Fibroblast of villous mesenchyme (primary cell): ENCODE measurements at regions not wholly inside any gene's neighbourhood (a gene's known extent, or its start where the extent isn't known, plus 50 kb on each side); places are given as distances from the start of the nearest gene placed in this dataset.

ENCODE experiments used
- DNase-seq: peaks from one replicate; pipeline ENCODE4 v3.0.0-alpha.2; 2010; ENCODE audit warnings: low read depth
- H3K4me3 ChIP-seq: 2 replicates; pipeline ENCODE4 v1.5.1; 2011; ENCODE audit warnings: low read depth, mild to moderate bottlenecking, low read length
- TF ChIP-seq, protein P1 (sequence below): IDR thresholded peaks from 2 replicates; pipeline ENCODE4 v1.5.1; 2012; ENCODE audit warnings: low read depth, mild to moderate bottlenecking, low read length; ENCODE audit not compliant: insufficient read depth

DNA sequence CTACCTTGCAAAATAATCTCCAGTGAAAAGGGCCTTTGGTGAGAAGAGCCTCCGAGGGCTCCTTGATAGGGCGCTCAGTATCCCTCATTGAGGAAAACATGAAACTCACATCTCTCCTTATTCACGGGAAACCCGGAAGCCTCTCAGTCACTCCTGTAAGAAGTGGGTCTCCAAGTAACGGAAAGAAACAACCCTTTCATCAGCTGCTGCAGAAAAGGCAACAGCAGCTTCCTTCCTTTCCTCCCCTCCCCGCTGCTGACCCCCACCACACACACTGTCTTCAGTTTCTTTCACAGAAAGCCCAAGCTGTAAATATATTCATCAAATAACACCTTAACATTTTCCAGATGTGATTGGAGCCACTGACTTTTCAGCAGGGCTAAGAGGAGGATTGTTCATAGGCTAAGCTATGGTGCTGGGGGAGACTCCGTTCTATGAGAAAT lies 81.4 kb downstream of the C9orf152 start:
- peak; percentile 66 for DNase-seq
- peak overlapping the region; percentile 67 for H3K4me3 ChIP-seq
- TF ChIP-seq, protein P1, sequence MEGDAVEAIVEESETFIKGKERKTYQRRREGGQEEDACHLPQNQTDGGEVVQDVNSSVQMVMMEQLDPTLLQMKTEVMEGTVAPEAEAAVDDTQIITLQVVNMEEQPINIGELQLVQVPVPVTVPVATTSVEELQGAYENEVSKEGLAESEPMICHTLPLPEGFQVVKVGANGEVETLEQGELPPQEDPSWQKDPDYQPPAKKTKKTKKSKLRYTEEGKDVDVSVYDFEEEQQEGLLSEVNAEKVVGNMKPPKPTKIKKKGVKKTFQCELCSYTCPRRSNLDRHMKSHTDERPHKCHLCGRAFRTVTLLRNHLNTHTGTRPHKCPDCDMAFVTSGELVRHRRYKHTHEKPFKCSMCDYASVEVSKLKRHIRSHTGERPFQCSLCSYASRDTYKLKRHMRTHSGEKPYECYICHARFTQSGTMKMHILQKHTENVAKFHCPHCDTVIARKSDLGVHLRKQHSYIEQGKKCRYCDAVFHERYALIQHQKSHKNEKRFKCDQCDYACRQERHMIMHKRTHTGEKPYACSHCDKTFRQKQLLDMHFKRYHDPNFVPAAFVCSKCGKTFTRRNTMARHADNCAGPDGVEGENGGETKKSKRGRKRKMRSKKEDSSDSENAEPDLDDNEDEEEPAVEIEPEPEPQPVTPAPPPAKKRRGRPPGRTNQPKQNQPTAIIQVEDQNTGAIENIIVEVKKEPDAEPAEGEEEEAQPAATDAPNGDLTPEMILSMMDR, result no peak

DNA sequence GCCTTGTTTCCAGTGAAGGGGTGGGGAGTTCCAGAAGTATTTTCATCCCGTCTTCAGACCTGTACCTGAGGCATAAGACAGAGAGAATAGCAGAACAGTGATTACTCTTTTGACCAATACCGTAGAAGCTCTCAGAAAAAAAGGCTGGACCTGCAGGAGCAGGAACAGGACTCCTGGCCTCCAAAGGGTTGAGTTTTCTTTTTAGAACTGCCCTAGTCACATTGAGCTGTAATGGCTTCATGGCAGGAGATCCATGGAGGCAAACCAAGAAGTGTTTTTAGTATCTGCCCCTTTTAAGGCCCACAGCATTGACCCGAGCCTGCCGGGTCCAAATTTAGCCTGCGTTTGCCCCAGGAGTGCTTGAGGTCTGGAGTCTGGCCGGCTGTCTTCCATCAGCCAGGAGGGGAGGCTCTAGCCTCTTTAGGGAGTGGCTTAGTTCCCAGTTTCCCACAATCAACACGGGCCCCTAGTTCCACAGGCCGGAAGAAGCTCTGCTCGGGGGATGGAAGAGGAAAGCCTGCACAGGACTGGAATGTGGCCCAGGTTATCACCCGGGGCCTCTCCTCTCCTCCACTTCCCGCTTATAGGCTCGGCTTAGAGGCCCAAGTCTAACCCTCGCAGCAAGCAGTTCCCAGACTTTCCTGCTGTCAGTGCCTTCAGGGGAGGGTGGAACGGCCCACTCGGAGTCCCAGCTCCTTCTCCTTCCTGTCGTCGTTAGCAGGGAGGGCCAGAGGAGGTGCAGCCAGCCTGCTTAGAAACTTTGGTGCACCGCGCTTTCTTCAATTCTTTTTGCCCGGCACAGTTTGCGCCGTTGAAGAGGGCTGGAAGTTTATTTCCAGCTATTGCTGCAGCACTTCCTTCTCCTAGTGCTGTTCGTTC lies 80.7 kb downstream of the C9orf152 start:
- DNase-seq, result peak; percentile 97
- TF ChIP-seq, protein P1, result peak; percentile 6
- H3K4me3 ChIP-seq, result peak overlapping the region; percentile 67

DNA sequence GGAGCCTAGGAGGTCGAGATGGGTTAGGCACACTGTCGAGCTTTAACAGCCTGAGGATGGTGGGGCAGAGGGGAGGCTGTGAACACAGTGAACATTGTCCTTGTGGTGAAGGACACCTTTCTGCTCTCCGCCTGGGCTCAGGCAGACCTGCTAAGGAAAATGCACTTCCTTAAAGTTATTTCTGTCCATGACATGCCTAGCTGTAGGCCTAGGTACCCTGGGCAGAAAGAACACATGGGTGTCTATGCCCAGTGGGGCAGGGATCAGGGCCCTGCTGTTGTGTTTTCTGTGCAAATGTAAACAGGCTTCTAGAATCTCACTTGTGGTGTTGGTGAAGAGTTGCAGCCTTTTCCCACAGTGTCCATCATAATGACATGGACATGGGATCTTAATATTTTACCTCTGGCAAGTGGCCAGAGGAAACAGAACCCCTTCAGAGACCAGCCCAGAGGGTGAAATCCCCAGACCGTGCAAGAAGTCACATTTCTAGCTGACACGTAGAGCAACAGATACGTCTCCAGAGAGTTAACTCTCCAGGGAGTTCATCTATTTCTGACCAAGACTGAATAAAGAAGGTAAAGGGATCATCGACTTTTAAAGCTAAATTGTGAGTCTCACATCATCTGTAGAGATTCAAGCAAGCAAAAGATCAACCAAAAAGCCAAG lies 79.2 kb downstream of the C9orf152 start:
- peak overlapping the region; percentile 67 for H3K4me3 ChIP-seq
- TF ChIP-seq, protein P1, result no peak

DNA sequence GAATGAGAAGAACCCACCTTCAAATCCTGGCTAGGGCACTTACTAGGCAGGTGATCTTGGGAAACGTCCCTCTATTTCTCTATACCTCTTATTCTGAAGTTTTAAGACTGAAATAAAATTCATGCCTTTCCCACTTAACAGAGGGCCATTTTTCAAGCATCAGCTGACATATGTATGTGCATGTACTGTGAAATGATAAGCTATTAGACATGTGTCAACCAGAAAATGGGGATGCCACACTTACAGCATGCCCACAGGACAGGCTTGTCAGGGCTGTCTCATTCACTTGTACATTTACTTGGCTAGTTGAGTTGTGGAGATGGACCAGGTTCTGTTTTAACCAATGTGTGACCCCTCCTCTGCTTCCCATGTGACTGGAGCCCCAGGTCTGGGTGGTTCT lies 78.5 kb downstream of the C9orf152 start:
- TF ChIP-seq, protein P1, result no peak
- H3K4me3 ChIP-seq, result no peak overlapping the region
- no peak for DNase-seq

More for the DNA sequence above, 79.2 kb downstream of the C9orf152 start:
- no peak for DNase-seq

DNA sequence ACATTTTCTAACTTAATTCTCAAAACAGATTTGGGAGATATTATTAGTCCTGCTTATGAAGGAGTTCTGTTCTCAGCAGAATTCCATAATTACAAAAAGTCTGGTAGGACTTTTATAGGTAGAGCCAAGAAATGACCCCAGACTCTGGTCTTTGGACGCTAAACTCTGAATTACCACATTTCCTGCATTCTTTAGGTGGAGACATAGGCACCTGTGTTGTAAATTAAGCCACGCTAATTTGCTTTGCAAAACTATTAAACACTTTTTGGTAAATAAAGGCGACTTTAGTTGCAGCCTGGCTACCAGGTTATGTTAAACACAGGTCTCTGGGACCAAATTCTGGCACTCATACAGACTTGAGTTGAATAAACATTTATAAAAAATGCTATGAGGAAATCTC lies 77.7 kb downstream of the C9orf152 start:
- no peak for DNase-seq
- H3K4me3 ChIP-seq, result no peak overlapping the region
- TF ChIP-seq, protein P1, result no peak

DNA sequence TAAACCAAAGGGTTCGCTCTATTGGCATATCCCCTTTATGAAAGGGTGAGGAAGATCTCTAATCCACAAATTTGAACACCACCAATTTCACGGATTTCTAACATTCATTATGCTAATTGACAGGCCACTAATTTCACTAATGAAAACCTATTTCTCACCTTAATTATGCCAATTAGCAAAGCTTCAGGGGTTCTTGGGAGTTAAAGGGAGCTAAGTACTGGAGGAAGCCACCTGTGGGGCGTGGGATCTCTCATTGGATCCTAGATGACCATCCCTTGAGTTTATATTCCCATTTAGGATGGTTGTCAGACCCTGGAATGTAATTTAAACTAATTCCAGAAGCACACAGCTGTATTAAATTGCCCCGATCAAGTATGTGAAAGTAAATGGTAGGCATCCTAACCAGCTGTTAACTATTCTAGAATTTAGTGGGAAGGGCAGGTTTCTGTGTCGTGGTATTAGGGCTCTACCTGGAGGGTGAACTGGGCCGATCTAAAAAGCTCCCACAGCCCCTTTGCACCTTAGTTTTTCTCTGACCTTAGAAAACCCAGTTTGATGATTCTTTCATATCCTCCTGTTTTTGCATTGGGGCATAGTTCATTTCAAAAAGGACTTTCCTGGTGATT lies 77.1 kb downstream of the C9orf152 start:
- DNase-seq, result no peak
- TF ChIP-seq, protein P1, result no peak
- H3K4me3 ChIP-seq, result no peak overlapping the region
